Smooth muscle cell (in vitro differentiated cells): ENCODE measurements at regions not wholly inside any gene's neighbourhood (a gene's known extent, or its start where the extent isn't known, plus 50 kb on each side); places are given as distances from the start of the nearest gene placed in this dataset.

Experiments used
- DNase-seq: peaks from one replicate; lab custom pipeline; 2025; ENCODE audit not compliant: unreplicated experiment; lab: John Stamatoyannopoulos, UW
- H2AFZ ChIP-seq: fragments of 200-600 bp; sonication (generic); 2 replicates; pipeline ENCODE4 v1.6.0; 2016; ENCODE audit warnings: antibody characterized with exemption, low read depth, mild to moderate bottlenecking
- H3F3A ChIP-seq: fragments of 200-600 bp; sonication (generic); 2 replicates; pipeline ENCODE4 v1.6.0; 2017; ENCODE audit warnings: antibody characterized with exemption, low read depth
- H3K27ac ChIP-seq: fragments of 200-600 bp; sonication (generic); 2 replicates; pipeline ENCODE4 v1.5.1; 2016; ENCODE audit warnings: low read depth, mild to moderate bottlenecking
- H3K27me3 ChIP-seq: fragments of 200-600 bp; sonication (generic); 2 replicates; pipeline ENCODE4 v1.6.1; 2016; ENCODE audit warnings: low read depth, mild to moderate bottlenecking
- H3K36me3 ChIP-seq: fragments of 200-600 bp; sonication (generic); 2 replicates; pipeline ENCODE4 v1.5.1; 2016; ENCODE audit warnings: low read depth
- H3K4me1 ChIP-seq: fragments of 200-600 bp; sonication (generic); 2 replicates; pipeline ENCODE4 v1.5.1; 2016; ENCODE audit warnings: low read depth
- H3K4me2 ChIP-seq: fragments of 200-600 bp; sonication (generic); 2 replicates; pipeline ENCODE4 v1.6.0; 2016; ENCODE audit warnings: mild to moderate bottlenecking
- H3K4me3 ChIP-seq: fragments of 200-600 bp; sonication (generic); 2 replicates; pipeline ENCODE4 v1.5.1; 2016; ENCODE audit warnings: mild to moderate bottlenecking
- H3K79me2 ChIP-seq: fragments of 200-600 bp; sonication (generic); 2 replicates; pipeline ENCODE4 v1.6.0; 2016; ENCODE audit warnings: low read depth, mild to moderate bottlenecking
- H3K9ac ChIP-seq: fragments of 200-600 bp; sonication (generic); 2 replicates; pipeline ENCODE4 v1.6.0; 2016; ENCODE audit warnings: low read depth
- H3K9me3 ChIP-seq: fragments of 200-600 bp; sonication (generic); replicated peaks from 2 replicates; pipeline ENCODE4 v1.5.1; 2016; ENCODE audit warnings: low read depth
- H4K20me1 ChIP-seq: fragments of 200-600 bp; sonication (generic); 2 replicates; pipeline ENCODE4 v1.6.0; 2016; ENCODE audit warnings: low read depth
- WGBS: methylation state at CpG from one replicate; pipeline ENCODE4 v1.1.7; 2016; ENCODE audit warnings: low lambda C conversion rate; 5-methylcytosine and 5-hydroxymethylcytosine counted together
- TF ChIP-seq, protein P1 (sequence below): fragments of 200-600 bp; sonication (generic); IDR thresholded peaks from 2 replicates; pipeline ENCODE4 v1.5.1; 2017; ENCODE audit warnings: borderline replicate concordance, mild to moderate bottlenecking, antibody characterized with exemption; ENCODE audit not compliant: insufficient read depth, poor library complexity, severe bottlenecking

DNA sequence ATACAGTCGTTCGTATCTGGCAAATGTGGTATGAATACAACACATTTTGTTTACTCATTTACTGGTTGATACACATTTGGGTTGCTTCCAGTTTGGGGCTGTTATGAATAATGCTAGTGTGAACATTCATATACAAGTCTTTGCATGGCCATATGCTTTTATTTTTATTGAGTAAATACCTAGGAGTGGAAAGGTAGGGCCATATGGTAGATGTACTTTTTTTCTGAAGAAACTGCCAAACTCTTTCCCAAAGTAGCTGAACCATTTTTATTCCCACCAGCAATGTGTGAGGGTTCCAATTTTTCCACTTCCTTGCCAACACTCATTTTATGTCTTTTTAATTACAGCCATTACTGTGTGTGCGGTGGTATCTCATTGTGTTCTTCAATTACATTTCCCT, 496.2 kb upstream of the NRXN1 start:
- H3K9me3 ChIP-seq: no peaks in the 10 kb centered on the region
- no peaks in the 10 kb centered on the region for H4K20me1 ChIP-seq
- H2AFZ ChIP-seq: no peak overlapping the region
- no peak for DNase-seq
- no peaks in the 10 kb centered on the region for H3F3A ChIP-seq
- H3K36me3 ChIP-seq: no peaks in the 10 kb centered on the region
- no peak overlapping the region for H3K4me2 ChIP-seq
- H3K79me2 ChIP-seq: no peaks in the 10 kb centered on the region
- WGBS: 97% methylated on average over 3 of the region's 3 CpGs
- no peaks in the 10 kb centered on the region for H3K4me1 ChIP-seq
- H3K9ac ChIP-seq: no peak overlapping the region
- no peaks in the 10 kb centered on the region for H3K27me3 ChIP-seq
- TF ChIP-seq, protein P1, sequence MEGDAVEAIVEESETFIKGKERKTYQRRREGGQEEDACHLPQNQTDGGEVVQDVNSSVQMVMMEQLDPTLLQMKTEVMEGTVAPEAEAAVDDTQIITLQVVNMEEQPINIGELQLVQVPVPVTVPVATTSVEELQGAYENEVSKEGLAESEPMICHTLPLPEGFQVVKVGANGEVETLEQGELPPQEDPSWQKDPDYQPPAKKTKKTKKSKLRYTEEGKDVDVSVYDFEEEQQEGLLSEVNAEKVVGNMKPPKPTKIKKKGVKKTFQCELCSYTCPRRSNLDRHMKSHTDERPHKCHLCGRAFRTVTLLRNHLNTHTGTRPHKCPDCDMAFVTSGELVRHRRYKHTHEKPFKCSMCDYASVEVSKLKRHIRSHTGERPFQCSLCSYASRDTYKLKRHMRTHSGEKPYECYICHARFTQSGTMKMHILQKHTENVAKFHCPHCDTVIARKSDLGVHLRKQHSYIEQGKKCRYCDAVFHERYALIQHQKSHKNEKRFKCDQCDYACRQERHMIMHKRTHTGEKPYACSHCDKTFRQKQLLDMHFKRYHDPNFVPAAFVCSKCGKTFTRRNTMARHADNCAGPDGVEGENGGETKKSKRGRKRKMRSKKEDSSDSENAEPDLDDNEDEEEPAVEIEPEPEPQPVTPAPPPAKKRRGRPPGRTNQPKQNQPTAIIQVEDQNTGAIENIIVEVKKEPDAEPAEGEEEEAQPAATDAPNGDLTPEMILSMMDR: no peak
- no peak overlapping the region for H3K27ac ChIP-seq
- H3K4me3 ChIP-seq: no peak overlapping the region

DNA sequence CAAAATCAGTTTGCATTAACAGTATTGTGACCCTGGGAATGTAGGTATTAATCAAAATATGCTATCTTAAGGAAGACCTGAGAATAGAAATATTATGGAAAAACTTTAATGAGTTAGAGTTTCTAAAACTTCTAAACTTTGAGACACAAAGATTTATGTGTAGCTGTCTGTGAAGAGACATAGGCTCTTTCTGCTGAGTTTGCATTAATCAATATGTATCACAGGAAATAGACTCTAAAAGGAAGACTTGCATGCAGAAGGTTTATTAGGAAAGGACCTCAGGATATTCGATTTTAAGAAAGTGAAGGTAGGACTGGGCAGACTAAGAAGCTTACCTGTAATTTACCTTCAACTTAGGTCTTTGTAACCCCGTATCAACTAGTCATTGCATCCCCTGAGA, 494.8 kb upstream of the NRXN1 start:
- TF ChIP-seq, protein P1: no peak
- no peaks in the 10 kb centered on the region for H3K27me3 ChIP-seq
- no peaks in the 10 kb centered on the region for H3K9me3 ChIP-seq
- H2AFZ ChIP-seq: no peak overlapping the region
- 84% methylated on average over 2 of the region's 2 CpGs for whole genome bisulfite sequencing
- no peak overlapping the region for H3K9ac ChIP-seq
- H3K36me3 ChIP-seq: no peaks in the 10 kb centered on the region
- no peak overlapping the region for H3K4me3 ChIP-seq
- H3F3A ChIP-seq: no peaks in the 10 kb centered on the region
- H4K20me1 ChIP-seq: no peaks in the 10 kb centered on the region
- no peaks in the 10 kb centered on the region for H3K79me2 ChIP-seq
- H3K4me1 ChIP-seq: no peaks in the 10 kb centered on the region
- H3K4me2 ChIP-seq: no peak overlapping the region
- H3K27ac ChIP-seq: no peak overlapping the region
- no peak for DNase-seq

DNA sequence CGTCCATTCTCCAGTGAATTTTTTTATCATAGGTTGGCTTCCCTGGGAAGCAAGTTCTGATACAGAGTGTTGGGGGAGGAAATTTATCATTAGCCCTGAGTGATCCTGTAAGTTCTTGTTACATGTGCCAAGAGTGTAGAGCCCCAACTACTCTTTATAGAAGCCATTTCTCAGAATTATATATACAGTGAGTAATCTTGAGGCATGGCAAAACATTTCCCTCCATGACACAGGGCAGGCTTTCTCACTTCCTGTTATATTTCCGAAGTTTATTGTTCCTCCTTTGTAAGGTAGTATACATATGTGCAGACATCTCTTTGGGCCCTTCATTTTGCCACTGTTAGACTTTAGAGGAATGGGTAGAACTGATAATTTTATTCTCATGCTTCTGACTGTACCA, 484.7 kb upstream of the NRXN1 start:
- Histone ChIP-seq H3K4me3 (no peak overlapping the region), H3F3A (no peaks in the 10 kb centered on the region), H3K79me2 (no peaks in the 10 kb centered on the region), H4K20me1 (no peaks in the 10 kb centered on the region), H3K36me3 (no peaks in the 10 kb centered on the region), H3K27ac (no peak overlapping the region), H3K27me3 (no peaks in the 10 kb centered on the region), H3K4me1 (no peaks in the 10 kb centered on the region), H3K9ac (no peak overlapping the region), H3K9me3 (no peaks in the 10 kb centered on the region), H3K4me2 (no peak overlapping the region), H2AFZ (no peak overlapping the region)
- WGBS: 93% methylated on average over 2 of the region's 2 CpGs
- no peak for DNase-seq
- TF ChIP-seq, protein P1: no peak

DNA sequence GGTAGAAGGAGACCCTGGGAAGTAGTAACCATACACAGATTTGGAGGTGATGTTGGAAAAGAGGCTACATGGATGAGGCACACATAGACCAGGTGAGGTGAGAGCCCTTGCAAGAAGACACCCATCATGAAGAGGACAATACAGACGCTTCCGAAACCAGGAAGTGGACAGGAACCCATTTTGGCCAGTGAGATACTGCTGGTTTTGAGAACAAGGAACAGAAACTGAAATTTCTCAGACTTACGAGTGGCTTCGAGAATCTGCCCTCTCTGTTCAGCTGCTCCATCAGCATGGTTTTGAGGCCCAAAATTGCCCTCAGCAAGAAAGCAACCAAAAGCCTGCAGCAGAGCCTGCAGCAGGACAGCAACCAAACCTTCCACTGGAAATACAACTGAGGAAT, 479.1 kb upstream of the NRXN1 start:
- Histone ChIP-seq H3K27me3 (no peaks in the 10 kb centered on the region), H3F3A (no peaks in the 10 kb centered on the region), H3K4me1 (no peaks in the 10 kb centered on the region), H3K79me2 (no peaks in the 10 kb centered on the region), H2AFZ (no peak overlapping the region), H4K20me1 (no peaks in the 10 kb centered on the region), H3K4me3 (no peak overlapping the region), H3K36me3 (no peaks in the 10 kb centered on the region), H3K9me3 (no peaks in the 10 kb centered on the region), H3K9ac (no peak overlapping the region), H3K27ac (no peak overlapping the region), H3K4me2 (no peak overlapping the region)
- 93% methylated on average over 4 of the region's 4 CpGs for WGBS
- TF ChIP-seq, protein P1: no peak
- DNase-seq: no peak
